COR-L47 (cell line): ENCODE measurements at regions not wholly inside any gene's neighbourhood (a gene's known extent, or its start where the extent isn't known, plus 50 kb on each side); places are given as distances from the start of the nearest gene placed in this dataset.
A peak's percentile ranks its signal among the peaks of the same experiment; 100 is the strongest.

Experiments used
- DNase-seq: peaks from one replicate; lab custom pipeline; 2025; lab: John Stamatoyannopoulos, UW

GRCh38 chr4:140281828-140282552 lies 91.5 kb upstream of the SCOC start:
- no peak for DNase-seq

- DNase-seq, result no peak
These were observed 95.9 kb upstream of the SCOC start for GRCh38 chr4:140277576-140277975.

GRCh38 chr4:140271553-140271952 lies 101.9 kb upstream of the SCOC start:
- DNase-seq, result no peak

GRCh38 chr4:140269369-140269768 lies 104.1 kb upstream of the SCOC start:
- no peak for DNase-seq

GRCh38 chr4:140268186-140268841 lies 105.1 kb upstream of the SCOC start:
- DNase-seq, result no peak

GRCh38 chr4:140267576-140267975 lies 105.9 kb upstream of the SCOC start:
- DNase-seq, result no peak

GRCh38 chr4:140266958-140267568 lies 106.4 kb upstream of the SCOC start:
- no peak for DNase-seq

- DNase-seq, result no peak
These were observed 106.2 kb upstream of the MAML3 start for GRCh38 chr4:140260227-140260626.

GRCh38 chr4:140258476-140258875 lies 104.5 kb upstream of the MAML3 start:
- DNase-seq, result no peak

- no peak for DNase-seq
These were observed 103.7 kb upstream of the MAML3 start for GRCh38 chr4:140257461-140258305.

GRCh38 chr4:140256941-140257340 lies 103.0 kb upstream of the MAML3 start:
- DNase-seq, result no peak

GRCh38 chr4:140256335-140256734 lies 102.4 kb upstream of the MAML3 start:
- no peak for DNase-seq

- no peak for DNase-seq
These were observed 101.9 kb upstream of the MAML3 start for GRCh38 chr4:140255927-140256326.

- DNase-seq, result no peak
These were observed 101.5 kb upstream of the MAML3 start for GRCh38 chr4:140255467-140255866.

- DNase-seq, result no peak
These were observed 100.8 kb upstream of the MAML3 start for GRCh38 chr4:140254651-140255299.

GRCh38 chr4:140253556-140254027 lies 99.6 kb upstream of the MAML3 start:
- DNase-seq, result no peak

- peak; percentile 93 for DNase-seq
These were observed 99.0 kb upstream of the MAML3 start for GRCh38 chr4:140252742-140253555.

- DNase-seq, result peak; percentile 80
These were observed 98.3 kb upstream of the MAML3 start for GRCh38 chr4:140252141-140252741.

GRCh38 chr4:140251571-140251970 lies 97.6 kb upstream of the MAML3 start:
- no peak for DNase-seq

- no peak for DNase-seq
These were observed 97.1 kb upstream of the MAML3 start for GRCh38 chr4:140250989-140251552.
